ENCODE measurements at regions not wholly inside any gene's neighbourhood (a gene's known extent, or its start where the extent isn't known, plus 50 kb on each side); places are given as distances from the start of the nearest gene placed in this dataset.

- Histone ChIP-seq H3K36me3 (ENCODE audit: control insufficient read depth, insufficient read depth, low read length) (no peaks in the 10 kb centered on the region), H3K9ac (ENCODE audit: low read length) (no peak overlapping the region), H3K4me3 (ENCODE audit: low read length) (no peak overlapping the region), H3K27me3 (ENCODE audit: control insufficient read depth, insufficient read depth, low read length) (no peaks in the 10 kb centered on the region), H3K4me1 (ENCODE audit: control insufficient read depth, insufficient read depth, low read length) (no peaks in the 10 kb centered on the region), H3K27ac (ENCODE audit: low read depth, low read length) (no peak overlapping the region)
Measured at GRCh38 chr2:62447411-62447810, 58.6 kb downstream of the TMEM17 start.

DNA sequence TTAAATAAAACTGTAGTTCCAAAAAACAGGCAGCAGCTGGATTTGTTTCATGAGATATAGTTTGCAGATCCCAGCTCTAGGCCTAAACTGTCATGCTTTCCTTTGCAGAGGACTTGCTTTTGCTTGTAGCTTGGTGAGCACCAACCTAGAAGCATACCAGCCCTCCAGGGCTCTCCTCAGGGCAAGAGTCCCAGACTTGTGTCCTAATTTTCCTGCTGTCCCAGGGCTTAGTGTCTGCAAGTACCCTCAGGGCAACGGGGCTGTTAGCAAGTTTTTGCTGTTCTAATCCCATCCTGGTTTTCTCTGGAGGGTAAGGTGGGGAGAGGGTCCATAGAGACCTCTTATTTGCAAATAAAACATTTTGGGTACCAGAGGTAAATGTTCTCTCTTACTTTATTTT lies 59.5 kb downstream of the TMEM17 start:
- no peak overlapping the region for H3K9ac ChIP-seq (ENCODE audit: low read length)
- H3K4me1 ChIP-seq (ENCODE audit: control insufficient read depth, insufficient read depth, low read length) = no peaks in the 10 kb centered on the region
- no peak overlapping the region for H3K4me3 ChIP-seq (ENCODE audit: low read length)
- no peaks in the 10 kb centered on the region for H3K27me3 ChIP-seq (ENCODE audit: control insufficient read depth, insufficient read depth, low read length)
- no peak overlapping the region for H3K27ac ChIP-seq (ENCODE audit: low read depth, low read length)
- no peaks in the 10 kb centered on the region for H3K36me3 ChIP-seq (ENCODE audit: control insufficient read depth, insufficient read depth, low read length)

- Histone ChIP-seq H3K36me3 (ENCODE audit: control insufficient read depth, insufficient read depth, low read length) (no peaks in the 10 kb centered on the region), H3K9ac (ENCODE audit: low read length) (no peak overlapping the region), H3K27ac (ENCODE audit: low read depth, low read length) (no peak overlapping the region)
Measured at GRCh38 chr2:62443886-62444285, 62.1 kb downstream of the TMEM17 start.

GRCh38 chr2:62443471-62443870 lies 62.5 kb downstream of the TMEM17 start:
- Histone ChIP-seq H3K27me3 (ENCODE audit: control insufficient read depth, insufficient read depth, low read length) (no peaks in the 10 kb centered on the region), H3K36me3 (ENCODE audit: control insufficient read depth, insufficient read depth, low read length) (no peaks in the 10 kb centered on the region), H3K9ac (ENCODE audit: low read length) (no peak overlapping the region), H3K4me1 (ENCODE audit: control insufficient read depth, insufficient read depth, low read length) (no peaks in the 10 kb centered on the region), H3K27ac (ENCODE audit: low read depth, low read length) (no peak overlapping the region), H3K4me3 (ENCODE audit: low read length) (no peak overlapping the region)

More at GRCh38 chr2:62443886-62444285, 62.1 kb downstream of the TMEM17 start:
- no peaks in the 10 kb centered on the region for H3K27me3 ChIP-seq (ENCODE audit: control insufficient read depth, insufficient read depth, low read length)
- H3K4me1 ChIP-seq (ENCODE audit: control insufficient read depth, insufficient read depth, low read length) = no peaks in the 10 kb centered on the region
- no peak overlapping the region for H3K4me3 ChIP-seq (ENCODE audit: low read length)

DNA sequence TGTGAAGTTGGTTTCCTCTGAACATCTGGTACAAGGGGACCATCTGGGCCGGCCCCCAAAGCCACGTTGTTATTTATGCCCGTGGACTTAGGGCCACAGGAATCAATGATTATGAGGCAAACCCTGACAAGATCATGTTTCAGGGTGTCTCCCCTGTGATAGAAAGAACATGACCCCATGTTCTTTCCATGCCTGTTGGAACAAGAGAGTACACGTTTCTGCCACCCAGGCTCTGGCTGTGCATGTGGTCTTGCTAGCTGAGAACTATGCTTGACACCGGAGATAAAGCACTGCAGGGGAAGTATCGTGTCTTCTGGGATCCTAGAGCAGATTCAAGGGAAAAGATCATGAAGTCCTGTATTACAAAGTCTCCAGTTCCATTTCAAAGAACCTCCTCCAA lies 64.2 kb downstream of the TMEM17 start:
- Histone ChIP-seq H3K4me1 (ENCODE audit: control insufficient read depth, insufficient read depth, low read length) (no peaks in the 10 kb centered on the region), H3K4me3 (ENCODE audit: low read length) (no peak overlapping the region), H3K36me3 (ENCODE audit: control insufficient read depth, insufficient read depth, low read length) (no peaks in the 10 kb centered on the region), H3K9ac (ENCODE audit: low read length) (no peak overlapping the region), H3K27ac (ENCODE audit: low read depth, low read length) (no peak overlapping the region), H3K27me3 (ENCODE audit: control insufficient read depth, insufficient read depth, low read length) (no peaks in the 10 kb centered on the region)

DNA sequence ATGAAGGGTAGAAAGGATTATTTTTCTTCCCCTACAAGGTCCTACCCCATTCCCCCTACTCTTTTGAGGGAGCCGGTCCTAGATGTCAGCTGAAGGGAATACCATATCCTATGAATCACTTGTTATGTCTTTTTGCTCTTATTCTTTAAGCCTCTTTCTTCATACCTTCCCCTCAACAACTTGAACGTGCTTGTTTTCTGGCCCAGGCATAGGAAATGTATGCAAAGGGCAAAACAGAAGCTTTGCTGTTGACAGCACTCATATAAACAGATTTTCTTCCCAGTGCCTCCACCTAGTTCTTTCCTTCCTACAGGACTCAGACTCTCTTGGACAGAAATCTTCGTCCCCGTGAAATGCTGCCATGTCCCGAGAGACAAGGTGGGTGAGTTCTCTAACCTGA lies 64.6 kb downstream of the TMEM17 start:
- Histone ChIP-seq H3K9ac (ENCODE audit: low read length) (no peak overlapping the region), H3K27me3 (ENCODE audit: control insufficient read depth, insufficient read depth, low read length) (no peaks in the 10 kb centered on the region), H3K4me3 (ENCODE audit: low read length) (no peak overlapping the region), H3K4me1 (ENCODE audit: control insufficient read depth, insufficient read depth, low read length) (no peaks in the 10 kb centered on the region), H3K36me3 (ENCODE audit: control insufficient read depth, insufficient read depth, low read length) (no peaks in the 10 kb centered on the region), H3K27ac (ENCODE audit: low read depth, low read length) (no peak overlapping the region)

GRCh38 chr2:62440281-62440946 lies 65.6 kb downstream of the TMEM17 start:
- no peak overlapping the region for H3K9ac ChIP-seq (ENCODE audit: low read length)
- H3K27ac ChIP-seq (ENCODE audit: low read depth, low read length) = no peak overlapping the region
- H3K27me3 ChIP-seq (ENCODE audit: control insufficient read depth, insufficient read depth, low read length) = no peaks in the 10 kb centered on the region
- H3K4me3 ChIP-seq (ENCODE audit: low read length) = no peak overlapping the region
- no peaks in the 10 kb centered on the region for H3K4me1 ChIP-seq (ENCODE audit: control insufficient read depth, insufficient read depth, low read length)
- H3K36me3 ChIP-seq (ENCODE audit: control insufficient read depth, insufficient read depth, low read length) = no peaks in the 10 kb centered on the region

DNA sequence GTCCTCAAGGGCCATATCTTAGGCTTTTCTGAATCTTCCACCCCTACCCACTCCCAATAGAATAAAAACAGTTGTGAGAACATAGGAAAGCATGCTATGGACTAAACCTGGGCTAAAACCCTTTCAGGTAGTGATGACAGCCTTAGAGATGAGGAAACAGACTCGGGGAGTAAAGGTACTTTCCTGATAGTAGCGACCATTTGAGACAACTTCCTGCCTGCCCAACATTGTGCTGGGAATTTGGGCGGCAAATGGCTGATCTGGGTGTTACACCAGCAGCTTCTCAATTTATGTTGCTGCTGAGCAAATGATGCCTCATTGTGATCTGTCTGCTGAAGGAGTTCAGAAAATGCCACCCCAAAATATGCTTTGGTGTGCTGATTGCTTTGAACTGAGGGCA lies 66.6 kb downstream of the TMEM17 start:
- no peak overlapping the region for H3K9ac ChIP-seq (ENCODE audit: low read length)
- H3K36me3 ChIP-seq (ENCODE audit: control insufficient read depth, insufficient read depth, low read length) = no peaks in the 10 kb centered on the region
- no peaks in the 10 kb centered on the region for H3K27me3 ChIP-seq (ENCODE audit: control insufficient read depth, insufficient read depth, low read length)
- H3K4me1 ChIP-seq (ENCODE audit: control insufficient read depth, insufficient read depth, low read length) = no peaks in the 10 kb centered on the region
- no peak overlapping the region for H3K4me3 ChIP-seq (ENCODE audit: low read length)
- no peak overlapping the region for H3K27ac ChIP-seq (ENCODE audit: low read depth, low read length)

- H3K4me3 ChIP-seq (ENCODE audit: low read length) = no peak overlapping the region
- no peaks in the 10 kb centered on the region for H3K4me1 ChIP-seq (ENCODE audit: control insufficient read depth, insufficient read depth, low read length)
- H3K27me3 ChIP-seq (ENCODE audit: control insufficient read depth, insufficient read depth, low read length) = no peaks in the 10 kb centered on the region
- H3K27ac ChIP-seq (ENCODE audit: low read depth, low read length) = no peak overlapping the region
- no peaks in the 10 kb centered on the region for H3K36me3 ChIP-seq (ENCODE audit: control insufficient read depth, insufficient read depth, low read length)
- no peak overlapping the region for H3K9ac ChIP-seq (ENCODE audit: low read length)
Measured at GRCh38 chr2:62437785-62438184, 68.2 kb downstream of the TMEM17 start.

- Histone ChIP-seq H3K4me1 (ENCODE audit: control insufficient read depth, insufficient read depth, low read length) (no peaks in the 10 kb centered on the region), H3K27me3 (ENCODE audit: control insufficient read depth, insufficient read depth, low read length) (no peaks in the 10 kb centered on the region), H3K36me3 (ENCODE audit: control insufficient read depth, insufficient read depth, low read length) (no peaks in the 10 kb centered on the region), H3K4me3 (ENCODE audit: low read length) (no peak overlapping the region), H3K27ac (ENCODE audit: low read depth, low read length) (no peak overlapping the region), H3K9ac (ENCODE audit: low read length) (no peak overlapping the region)
Measured at GRCh38 chr2:62435720-62436119, 70.3 kb downstream of the TMEM17 start.

DNA sequence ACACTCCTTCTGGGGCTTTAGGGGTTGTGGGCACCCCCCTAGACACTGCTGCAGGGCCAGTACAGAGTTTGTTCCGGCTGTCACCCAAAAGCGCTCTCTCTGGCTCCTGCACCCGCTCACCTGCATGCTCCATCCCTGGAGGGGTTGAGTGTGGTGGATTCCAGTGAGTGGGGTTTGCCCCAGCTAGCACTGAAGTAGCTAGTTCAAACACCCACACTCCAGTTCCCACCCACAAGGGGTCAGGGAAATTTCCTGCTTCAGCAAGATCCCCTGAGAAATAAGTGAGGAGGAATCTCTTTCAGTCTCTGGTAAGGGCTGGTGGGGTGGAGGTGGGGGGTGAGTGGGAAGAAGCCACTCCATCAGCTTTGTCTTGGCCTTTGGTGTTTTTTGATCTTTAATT lies 73.6 kb downstream of the TMEM17 start:
- Histone ChIP-seq H3K9ac (ENCODE audit: low read length) (no peak overlapping the region), H3K4me3 (ENCODE audit: low read length) (no peak overlapping the region), H3K36me3 (ENCODE audit: control insufficient read depth, insufficient read depth, low read length) (no peaks in the 10 kb centered on the region), H3K4me1 (ENCODE audit: control insufficient read depth, insufficient read depth, low read length) (no peaks in the 10 kb centered on the region), H3K27me3 (ENCODE audit: control insufficient read depth, insufficient read depth, low read length) (no peaks in the 10 kb centered on the region), H3K27ac (ENCODE audit: low read depth, low read length) (no peak overlapping the region)

DNA sequence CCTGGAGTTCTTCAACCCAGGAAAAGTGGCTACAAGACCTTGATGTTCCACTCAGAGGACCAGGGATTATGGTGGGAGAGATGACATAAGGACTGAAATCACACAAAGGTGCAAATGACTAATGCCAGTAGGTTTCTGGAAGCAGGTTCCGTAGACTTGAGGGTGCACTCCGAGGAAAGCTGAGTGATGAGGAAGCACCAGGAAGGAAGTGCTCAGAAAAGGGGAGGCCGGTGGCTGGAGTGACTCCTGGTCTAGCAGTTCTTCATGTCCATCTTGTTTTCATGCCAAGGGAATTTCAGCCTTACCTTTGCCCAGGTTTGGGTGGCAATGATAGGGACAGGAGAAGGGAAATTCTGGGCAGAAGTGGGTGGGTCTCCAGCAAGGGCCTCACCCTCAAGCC lies 74.5 kb downstream of the TMEM17 start:
- H3K36me3 ChIP-seq (ENCODE audit: control insufficient read depth, insufficient read depth, low read length) = no peaks in the 10 kb centered on the region
- no peaks in the 10 kb centered on the region for H3K27me3 ChIP-seq (ENCODE audit: control insufficient read depth, insufficient read depth, low read length)

GRCh38 chr2:62430146-62430545 lies 75.8 kb downstream of the TMEM17 start:
- Histone ChIP-seq H3K27me3 (ENCODE audit: control insufficient read depth, insufficient read depth, low read length) (no peaks in the 10 kb centered on the region), H3K36me3 (ENCODE audit: control insufficient read depth, insufficient read depth, low read length) (no peaks in the 10 kb centered on the region), H3K4me1 (ENCODE audit: control insufficient read depth, insufficient read depth, low read length) (no peaks in the 10 kb centered on the region), H3K4me3 (ENCODE audit: low read length) (no peak overlapping the region), H3K9ac (ENCODE audit: low read length) (no peak overlapping the region), H3K27ac (ENCODE audit: low read depth, low read length) (no peak overlapping the region)

More for the DNA sequence above, 74.5 kb downstream of the TMEM17 start:
- Histone ChIP-seq H3K27ac (ENCODE audit: low read depth, low read length) (no peak overlapping the region), H3K9ac (ENCODE audit: low read length) (no peak overlapping the region), H3K4me1 (ENCODE audit: control insufficient read depth, insufficient read depth, low read length) (no peaks in the 10 kb centered on the region), H3K4me3 (ENCODE audit: low read length) (no peak overlapping the region)

Measured in rectal smooth muscle tissue (tissue), 1 donor.